ENCODE measurements at regions not wholly inside any gene's neighbourhood (a gene's known extent, or its start where the extent isn't known, plus 50 kb on each side); places are given as distances from the start of the nearest gene placed in this dataset.

DNA sequence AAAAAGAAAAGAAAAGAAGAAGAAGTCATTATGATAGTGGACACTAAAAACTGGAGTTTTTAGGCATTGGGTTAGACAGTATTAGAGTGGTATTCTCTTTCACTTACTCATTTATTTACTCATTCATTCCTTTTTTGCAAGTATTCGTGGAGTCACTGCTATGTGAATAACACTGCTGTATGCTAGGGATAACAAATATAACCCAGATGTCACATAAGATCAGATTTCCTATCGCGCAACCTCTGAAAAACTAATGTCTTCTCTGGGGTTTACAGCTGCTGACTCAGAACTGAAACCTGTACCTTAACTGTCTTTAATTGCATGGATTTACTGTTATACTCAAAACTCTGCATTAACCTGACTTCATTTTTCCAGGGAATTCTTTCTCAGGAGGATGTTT lies 353.7 kb downstream of the LRIG3 start:
- TF ChIP-seq, protein P1, sequence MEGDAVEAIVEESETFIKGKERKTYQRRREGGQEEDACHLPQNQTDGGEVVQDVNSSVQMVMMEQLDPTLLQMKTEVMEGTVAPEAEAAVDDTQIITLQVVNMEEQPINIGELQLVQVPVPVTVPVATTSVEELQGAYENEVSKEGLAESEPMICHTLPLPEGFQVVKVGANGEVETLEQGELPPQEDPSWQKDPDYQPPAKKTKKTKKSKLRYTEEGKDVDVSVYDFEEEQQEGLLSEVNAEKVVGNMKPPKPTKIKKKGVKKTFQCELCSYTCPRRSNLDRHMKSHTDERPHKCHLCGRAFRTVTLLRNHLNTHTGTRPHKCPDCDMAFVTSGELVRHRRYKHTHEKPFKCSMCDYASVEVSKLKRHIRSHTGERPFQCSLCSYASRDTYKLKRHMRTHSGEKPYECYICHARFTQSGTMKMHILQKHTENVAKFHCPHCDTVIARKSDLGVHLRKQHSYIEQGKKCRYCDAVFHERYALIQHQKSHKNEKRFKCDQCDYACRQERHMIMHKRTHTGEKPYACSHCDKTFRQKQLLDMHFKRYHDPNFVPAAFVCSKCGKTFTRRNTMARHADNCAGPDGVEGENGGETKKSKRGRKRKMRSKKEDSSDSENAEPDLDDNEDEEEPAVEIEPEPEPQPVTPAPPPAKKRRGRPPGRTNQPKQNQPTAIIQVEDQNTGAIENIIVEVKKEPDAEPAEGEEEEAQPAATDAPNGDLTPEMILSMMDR (IDR thresholded peaks at IDR 0.05) = no peak
- TF ChIP-seq EZH2 (IDR thresholded peaks at IDR 0.05; ENCODE audit: borderline replicate concordance, insufficient read depth, low read depth, low read length, poor library complexity, severe bottlenecking) = no peak

Measured in B cell (primary cell).